ENCODE measurements at regions not wholly inside any gene's neighbourhood (a gene's known extent, or its start where the extent isn't known, plus 50 kb on each side); places are given as distances from the start of the nearest gene placed in this dataset.
A peak's percentile ranks its signal among the peaks of the same experiment; 100 is the strongest.

DNA sequence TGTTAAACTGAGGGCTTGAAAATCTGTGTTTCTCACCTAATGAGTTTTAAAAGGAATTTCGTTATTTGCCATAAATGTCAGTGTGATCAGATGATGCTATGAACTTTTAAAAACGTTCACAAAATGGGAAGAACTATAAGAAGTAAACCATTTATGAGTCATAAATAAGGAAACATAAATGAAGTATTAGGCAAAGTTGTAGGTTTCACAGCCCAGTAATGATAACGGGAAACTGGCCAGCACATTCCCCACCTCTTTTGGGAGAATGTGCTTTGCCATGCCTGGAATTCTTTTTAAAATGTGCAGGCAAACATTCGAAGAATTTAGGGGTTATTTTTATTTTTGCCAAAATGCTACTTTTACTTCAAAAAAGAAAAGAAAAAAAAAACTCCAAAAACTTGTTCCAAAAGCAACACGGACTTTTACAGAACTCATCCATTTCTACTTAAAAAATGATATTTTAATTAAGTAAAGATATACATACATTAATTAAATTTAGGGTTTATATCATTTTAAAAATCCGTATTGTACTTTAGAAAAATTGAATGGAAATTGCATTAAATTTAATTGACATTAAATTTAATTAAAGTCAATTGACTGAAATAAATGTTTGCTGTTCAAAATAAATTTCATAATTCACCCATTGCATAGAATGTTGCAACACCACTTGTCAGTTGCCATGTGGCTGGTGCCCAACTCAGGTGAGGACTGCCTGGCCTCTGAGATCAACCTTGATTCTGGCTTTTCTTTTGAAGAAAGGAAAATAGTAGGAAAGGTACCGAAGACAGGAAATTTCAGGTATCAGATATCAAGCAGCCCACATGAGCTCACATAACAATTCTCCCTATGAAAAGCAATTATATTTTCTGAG, 1198.5 kb downstream of the EFNB2 start:
- DNase-seq, result no peak

DNA sequence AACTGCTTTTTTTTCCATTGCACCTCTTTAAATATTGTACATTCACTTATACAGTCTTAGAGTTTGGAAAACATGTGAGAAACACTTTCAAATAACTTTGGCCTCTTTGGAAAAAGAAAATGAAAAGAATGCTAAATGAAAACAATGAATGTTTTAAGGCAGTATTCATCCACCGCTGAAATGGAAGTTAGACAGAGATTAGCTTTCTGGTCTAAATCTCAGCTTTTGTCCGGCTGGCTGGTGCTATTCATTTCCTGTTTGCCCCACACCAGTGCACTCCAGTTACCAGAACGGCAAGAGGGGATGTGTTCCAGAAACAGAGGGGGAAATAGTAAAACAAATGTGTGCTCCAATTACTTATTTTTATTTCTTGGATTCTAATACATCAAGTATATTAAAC, 1201.3 kb downstream of the EFNB2 start:
- no peak for DNase-seq

DNA sequence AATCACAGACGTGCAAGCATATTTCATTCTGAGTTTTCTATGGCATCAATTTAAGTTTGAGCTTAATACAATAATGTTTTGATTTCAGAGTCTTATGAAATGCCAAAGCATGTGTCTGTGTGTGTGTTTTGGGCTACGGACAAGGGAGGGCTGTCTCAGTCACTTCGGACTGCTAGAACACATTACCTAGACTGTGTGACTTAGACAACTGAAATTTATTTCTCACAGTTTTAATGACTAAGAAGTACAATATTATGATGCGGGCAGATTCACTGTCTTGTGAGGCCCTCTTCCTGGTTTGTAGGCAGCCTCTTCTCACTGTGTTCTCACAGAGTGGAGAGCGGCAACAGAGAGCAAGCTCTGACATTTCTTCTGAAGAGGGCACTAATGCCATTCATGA, 1202.0 kb downstream of the EFNB2 start:
- no peak for DNase-seq

DNA sequence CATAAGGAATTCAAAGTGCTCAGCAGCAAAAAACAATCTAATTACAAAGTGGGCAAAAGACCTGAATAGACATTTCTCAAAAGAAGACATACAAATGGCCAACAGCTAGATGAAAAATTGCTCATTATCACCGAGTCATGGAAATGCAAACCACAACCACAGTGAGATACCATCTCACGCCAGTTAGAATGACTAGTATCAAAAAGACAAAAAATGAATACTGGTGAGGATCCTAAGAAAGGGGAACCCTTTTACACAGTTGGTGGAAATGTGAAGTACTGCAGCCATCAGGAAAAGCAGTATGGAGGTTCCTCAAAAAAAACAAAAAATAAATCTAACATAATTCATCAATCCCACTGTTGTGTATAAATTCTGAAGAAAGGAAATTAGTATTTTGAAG, 1206.1 kb downstream of the EFNB2 start:
- no peak for DNase-seq

DNA sequence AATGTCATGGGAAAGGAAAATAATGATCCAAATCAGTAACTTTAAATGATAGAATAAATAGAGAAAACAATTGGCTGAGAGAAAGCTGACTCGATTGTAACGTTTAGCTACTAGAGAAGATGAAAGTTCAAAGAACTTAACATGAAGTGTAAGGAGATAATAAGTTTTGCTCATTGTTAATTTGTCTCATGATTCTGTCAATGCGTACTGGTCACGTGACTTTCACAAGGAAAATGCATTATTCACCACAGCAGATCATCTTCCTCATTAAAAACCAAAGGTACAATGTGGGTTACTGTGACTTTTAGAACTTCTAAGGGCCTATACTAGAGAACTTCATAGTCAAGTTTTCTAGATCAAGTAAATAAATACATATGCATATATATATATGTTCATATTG, 1207.2 kb downstream of the EFNB2 start:
- no peak for DNase-seq

DNA sequence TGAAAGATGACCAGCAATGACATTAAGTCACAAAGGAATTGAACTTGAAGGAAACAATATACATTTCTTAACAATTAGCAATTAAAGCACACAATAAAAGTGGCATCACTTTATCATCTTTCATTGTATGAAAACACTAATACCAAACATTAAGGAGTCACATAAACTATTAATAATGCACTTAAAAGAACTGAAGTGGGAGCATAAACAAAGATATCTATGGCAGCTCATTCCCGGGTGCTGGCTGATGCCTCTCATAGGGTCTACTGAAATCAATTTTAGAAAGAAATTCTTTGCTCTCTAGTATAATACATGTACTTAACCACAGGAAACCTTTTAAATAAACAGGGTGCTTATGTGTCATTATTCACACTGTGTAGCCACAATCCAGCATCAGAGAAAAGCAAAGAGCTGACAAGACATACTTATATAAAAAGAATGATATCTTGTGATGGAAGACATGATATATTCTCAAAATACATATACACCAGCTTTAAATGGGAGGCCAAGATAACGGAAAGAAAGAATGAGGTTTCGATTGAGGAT, 1207.8 kb downstream of the EFNB2 start:
- DNase-seq, result peak; percentile 56

DNA sequence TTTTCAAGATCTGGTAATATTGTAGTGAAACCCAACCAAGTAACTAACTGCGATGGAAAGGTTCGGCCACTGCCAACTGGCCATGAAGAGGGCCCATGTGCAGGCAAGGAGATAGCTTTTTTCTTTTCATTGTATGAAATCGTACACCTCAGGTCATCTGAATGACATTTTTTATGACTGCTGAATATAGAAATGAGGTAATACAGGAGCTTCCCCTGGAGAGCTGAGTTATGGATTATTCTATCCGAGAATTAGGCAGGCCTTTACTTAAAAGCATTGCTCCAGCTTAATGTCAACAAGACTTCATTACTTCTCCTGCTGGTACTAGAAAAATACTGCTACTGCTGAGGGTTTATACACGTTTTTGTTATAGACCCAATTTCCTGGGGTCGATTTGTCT, 1215.6 kb downstream of the EFNB2 start:
- DNase-seq, result no peak

DNA sequence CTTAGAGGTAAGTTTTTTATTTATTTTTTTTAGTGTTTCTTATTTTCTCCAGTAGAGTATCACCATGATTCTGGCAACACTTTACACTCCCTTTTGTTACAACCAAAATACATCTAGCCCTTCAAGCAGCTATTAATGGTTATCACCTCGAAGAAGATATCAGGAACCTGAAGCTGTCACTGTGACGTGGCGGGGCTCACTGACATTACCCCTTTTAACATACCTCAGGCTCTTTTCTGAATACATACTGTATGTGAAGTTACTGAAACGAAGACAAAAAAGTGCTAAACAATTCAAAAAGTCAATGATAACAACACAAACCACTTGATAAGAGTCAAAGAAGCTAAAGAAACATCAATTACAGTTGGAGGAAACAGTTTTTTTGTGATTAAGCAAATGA, 1218.7 kb downstream of the EFNB2 start:
- DNase-seq, result no peak

DNA sequence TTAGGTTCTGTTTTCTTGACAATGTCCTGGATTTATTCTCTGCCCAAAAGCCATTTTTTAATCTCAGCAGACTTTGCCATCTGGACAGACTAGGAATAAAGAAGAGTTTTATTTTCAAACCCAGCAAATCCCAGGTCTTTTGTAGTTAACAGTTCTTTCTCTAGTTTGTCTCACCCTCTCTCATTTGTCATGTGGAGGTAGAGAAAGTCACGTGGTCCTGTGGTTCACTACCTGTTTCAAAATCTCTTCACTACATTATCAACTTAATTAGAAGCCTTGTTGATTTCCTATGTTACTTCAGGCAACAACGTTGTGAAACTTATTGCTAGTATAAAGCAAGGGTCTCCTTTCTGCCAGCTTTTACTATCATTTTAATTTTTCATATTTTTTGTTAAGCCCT, 1222.6 kb downstream of the EFNB2 start:
- DNase-seq, result no peak

DNA sequence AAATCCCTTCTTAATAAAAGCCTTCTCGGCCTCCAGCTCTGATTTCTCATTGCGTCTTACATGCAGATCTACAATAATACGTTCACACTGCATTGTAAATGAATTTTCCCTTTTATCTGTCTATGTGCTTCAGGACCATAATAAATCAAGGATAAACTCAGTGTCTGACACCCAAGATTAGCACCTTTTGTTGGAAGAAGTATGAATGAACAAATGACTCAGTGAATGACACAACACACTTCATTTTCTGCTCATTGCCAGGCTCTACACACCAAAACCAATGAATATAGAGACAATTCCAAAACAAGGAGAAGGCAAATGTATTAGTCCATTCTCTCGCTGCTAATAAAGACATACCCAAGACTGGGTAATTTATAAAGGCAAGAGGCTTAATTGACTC, 1224.4 kb downstream of the EFNB2 start:
- no peak for DNase-seq

DNA sequence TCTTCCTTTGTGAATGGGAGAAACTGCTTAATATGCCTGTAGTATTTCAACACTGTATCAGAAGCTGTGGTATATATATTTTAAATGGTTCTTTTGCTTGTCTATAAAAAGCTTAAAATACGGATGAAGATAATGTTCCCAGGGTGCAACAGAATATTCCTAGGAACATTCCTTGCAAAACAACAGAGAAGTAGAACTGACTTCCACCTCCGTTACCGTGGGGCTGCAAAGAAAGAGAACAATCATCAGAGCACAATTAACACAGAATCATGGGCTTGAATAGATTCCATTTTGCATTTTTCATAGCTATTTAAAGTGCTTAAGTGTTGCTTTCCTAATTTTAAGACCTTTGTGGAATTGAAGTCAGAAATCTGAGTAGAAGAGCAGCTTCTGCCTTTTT, 1227.7 kb downstream of the EFNB2 start:
- DNase-seq, result no peak

DNA sequence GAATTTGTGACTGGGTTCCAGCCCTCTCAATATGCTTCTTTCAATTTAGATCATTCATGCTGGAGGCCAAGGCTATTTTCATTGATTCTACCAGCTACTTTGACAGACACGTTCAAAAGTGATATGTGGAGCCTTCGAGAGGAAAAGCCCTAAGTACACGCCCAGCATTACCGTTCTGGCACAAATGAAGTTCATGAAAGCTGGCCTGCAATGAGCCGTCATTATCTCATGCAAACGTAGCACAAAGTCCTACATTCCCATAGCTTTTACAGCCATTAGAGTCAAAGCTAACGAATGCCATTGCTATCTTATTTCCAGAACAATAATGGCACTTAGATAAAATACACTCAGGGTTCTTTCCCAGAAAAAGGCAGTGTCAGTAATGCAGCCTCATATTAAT, 1237.6 kb downstream of the EFNB2 start:
- DNase-seq, result no peak

DNA sequence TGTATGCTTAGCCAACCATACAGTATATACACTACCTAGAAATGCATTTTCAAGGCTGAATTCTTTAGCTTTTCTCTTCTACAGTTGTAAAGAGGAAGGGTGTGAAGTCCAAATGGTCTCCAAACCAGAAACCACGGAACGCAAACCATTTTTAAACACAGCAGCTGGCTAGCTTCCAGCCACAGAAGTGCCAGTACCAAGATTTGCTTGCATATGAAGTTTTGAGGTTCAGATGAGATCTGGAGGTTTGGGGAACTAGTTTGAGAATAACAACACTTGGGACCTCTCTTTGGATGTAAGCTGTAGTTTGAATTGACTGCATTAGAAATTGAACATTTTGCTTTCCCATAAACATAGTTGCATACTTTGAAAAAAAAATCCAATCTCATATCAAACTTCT, 1243.5 kb downstream of the EFNB2 start:
- DNase-seq, result no peak

DNA sequence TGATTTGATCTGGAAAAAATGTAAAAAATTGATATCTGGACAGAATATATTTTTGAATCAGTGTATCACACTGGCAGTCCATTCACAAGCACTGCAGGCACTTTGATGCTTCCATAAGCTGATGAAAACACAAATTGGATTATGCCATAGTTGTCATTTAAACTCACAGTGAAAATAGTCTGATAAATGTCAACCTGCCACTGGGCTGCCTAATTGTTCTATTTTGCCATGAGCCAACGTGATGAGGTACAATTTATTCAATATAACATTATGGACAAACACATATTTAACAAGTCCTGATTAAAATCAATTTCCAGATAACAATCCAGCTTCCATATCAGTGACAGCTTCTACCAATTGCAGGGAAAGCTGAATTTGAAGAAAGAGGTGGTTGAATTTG, 1244.9 kb downstream of the EFNB2 start:
- DNase-seq, result no peak

DNA sequence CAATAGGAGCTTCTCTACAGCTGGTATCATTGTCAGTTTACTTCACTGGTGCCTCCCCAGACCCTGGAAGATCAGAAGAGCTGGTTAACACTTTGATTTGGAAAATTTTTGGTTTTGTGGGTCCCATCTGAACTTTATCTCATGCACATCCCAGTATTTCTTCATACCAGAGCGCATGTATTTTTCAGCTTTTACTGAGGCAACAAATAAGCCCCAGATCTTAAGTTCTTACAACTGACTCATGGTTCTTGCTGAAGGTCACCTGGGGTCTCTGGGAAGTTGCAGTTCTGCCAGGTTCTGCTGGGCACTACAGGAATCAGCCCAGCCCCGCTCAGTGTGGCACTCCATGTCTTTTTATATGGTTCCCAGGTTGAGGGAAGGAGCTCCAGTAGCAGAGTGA, 1249.9 kb downstream of the EFNB2 start:
- DNase-seq, result no peak

DNA sequence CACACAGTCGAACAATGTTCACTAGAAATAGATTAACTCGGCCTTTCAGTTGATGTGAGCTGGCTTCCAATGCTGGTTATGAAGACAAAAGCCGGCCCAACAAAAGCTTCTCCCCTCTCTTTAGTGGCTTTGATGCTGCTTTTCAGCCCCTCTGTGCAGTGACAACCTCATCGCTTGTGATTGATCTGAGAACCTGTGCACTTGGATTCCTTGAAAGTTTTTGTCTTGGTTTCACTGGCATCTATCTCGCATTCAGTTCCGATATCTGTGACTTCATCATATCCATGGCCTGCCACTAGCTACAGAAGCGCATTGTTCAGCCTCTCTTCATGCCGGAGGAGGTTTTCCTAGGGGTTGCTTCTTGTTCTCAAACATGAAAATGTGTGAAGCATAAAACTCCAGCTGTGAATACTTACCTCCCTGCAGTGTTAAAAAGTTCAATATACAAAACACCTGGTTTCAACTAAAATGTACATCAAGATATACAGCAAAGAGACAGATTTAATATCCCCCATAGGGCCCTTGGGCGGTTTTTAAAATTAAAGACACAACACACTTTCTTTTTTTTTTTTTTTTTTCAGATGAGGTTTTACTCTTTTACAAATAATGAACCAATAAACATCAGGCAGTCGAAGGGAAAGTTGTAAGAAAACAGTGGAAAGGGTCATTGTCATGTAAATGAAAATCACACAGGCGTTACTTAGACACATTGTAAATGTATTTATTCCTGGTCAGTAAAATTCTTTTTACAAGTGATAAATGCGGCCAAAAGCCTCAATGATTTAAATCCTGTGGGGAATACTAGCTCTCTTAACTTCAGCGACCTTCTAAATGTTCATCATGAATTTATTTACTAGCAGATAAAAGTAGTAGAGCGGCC, 1252.8 kb downstream of the EFNB2 start:
- no peak for DNase-seq

DNA sequence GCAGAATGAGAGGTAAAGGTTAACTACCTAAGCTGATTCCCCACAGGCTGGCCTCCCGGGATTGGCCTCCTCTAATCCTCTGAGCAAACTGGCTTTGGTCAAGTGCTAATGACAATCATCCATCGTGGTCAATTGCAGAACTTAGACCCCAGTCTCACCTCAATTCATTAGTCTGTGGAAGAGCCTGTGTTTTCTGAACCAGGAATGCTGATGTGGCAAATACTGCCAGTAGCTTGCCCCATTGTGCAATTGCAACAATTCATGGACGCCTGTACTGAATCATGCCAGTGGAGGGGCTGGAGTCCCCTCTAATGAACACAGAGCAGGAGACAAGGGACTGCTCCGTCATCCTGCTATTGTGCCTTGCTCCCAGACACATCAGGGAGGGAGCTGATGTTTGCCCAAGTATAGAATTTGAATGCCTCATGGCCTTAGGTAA, 1256.5 kb downstream of the EFNB2 start:
- DNase-seq, result no peak

DNA sequence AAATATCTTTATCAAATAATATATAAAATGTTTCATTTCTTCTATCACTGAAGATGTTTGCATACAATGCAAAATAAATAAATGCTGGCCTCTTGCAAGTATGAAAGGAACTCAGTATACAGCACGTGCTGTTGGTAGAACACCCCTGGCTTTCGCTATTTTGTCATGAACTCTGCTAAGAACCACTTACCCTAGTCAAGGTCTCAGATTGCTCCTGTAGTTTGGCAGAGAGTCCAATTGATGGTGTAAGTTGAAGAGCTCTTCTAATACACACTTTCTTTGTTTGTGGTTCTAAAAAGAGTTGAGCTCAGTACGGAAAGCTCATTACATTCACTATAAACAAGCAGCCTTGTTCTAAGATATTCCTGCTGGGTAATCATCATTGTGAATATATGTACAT, 1258.9 kb downstream of the EFNB2 start:
- peak; percentile 17 for DNase-seq

DNA sequence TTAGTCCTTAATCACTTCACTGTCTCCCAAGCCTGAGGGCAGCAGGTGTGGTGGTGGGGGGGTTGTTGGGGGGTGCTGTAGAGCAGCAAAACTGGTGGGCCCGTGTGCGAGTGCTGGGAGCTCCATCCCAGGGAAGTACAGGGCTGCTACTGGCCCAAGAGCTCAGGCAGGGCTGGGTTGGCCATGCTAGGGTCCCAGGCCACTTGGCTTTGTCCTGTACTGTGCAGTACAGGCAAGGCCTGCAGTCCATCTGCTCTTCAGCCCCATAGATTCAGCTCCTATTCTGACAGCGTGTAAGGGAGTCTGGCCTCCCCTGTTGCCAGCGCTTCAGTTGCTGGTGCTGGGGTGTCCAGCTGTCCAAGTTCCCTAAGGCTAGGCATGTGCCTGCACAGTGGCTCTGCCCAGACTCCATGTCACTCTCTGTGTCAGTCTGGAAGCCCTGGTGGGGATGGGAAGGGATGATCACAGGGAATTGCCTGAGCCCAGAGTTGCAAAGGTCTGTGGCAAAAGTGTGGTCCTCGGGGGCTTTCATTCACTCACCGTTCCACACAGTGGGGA, 1261.7 kb downstream of the EFNB2 start:
- no peak for DNase-seq

DNA sequence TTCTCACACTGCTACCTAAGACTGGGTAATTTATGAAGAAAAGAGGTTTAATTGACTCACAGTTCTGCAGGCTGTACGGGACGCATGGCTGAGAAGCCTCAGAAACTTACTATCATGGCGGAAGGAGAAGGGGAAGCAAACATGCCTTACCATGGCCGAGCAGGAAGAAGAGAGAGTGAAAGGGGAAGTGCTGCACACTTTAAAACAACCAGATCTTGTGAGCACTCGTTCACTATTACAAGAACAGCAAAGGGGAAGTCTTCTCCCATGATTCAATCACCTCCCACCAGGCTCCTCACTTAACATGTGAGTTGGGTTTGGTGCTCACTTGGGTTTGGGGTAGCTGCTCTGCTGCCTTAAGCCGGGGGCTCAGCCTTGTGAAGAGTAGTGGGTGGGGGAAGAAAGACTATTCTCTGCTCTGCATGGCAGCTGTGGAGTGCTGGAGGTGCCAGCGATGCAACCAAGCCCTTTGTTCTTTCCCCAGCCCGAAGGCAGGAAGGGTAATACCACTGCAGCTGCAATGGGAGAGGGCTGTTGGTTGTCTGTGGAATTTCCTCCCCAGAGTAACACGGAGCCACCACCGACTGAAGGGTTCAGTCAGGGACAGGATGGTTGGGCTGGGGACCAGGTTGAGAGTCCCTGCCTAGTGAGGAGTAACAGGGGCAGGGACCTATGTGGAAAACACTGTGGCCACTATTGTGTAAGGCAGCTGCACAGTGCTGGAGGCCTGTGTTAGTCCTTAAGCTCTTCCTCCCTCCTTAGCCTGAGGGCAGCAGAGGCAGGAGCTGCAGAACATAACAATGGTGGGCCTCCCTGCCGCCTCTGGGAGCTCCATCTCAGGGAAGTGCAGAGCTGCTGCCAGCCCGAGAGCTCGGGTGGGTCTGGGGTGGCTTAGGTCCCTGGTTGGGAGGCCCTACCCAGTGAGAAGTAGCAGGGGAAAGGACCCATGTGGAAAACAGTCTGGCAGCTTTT, 1262.5 kb downstream of the EFNB2 start:
- DNase-seq, result no peak

DNA sequence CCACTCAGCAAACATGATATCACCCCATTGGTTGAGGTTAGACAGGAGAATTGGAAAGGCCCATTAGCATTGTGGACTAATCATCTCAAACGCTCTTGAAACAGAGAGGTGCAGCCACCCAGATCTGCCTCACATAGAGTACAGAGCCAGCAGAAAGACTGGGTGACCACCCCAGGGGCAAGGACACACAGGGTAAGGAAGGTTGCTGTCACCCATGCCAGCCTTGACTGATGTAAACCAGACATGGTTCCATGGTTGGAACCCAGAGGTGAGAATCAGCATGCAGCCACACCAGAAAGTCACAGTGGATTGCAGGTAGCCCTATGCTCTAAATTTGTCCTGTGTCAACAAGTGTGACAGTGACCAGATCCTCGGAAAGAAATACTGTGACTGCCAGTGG, 1268.8 kb downstream of the EFNB2 start:
- DNase-seq, result no peak

DNA sequence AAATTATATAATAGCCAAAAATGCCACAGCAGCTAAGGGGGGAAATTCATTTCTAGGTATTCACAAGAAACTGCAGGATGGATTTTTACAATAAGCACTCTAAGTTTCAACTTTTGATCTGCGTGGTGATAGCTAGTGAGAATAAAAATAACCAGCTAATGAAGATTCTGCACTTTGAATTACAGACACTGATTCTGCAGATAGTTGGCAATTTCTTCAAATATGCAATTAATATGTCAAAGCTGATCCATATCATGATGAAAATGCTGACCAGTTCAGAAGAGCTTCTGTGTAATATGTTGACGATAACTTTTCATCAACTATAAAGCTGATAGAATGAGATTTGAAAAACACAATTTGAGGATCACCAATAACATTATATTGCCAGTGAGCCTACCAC, 1272.9 kb downstream of the EFNB2 start:
- DNase-seq, result no peak

All from NCI-H1105 (cell line).